22Rv1 (cell line): ENCODE measurements at regions not wholly inside any gene's neighbourhood (a gene's known extent, or its start where the extent isn't known, plus 50 kb on each side); places are given as distances from the start of the nearest gene placed in this dataset.

Experiments
- H3K27ac ChIP-seq: fragments of 450-650 bp; 2 replicates; pipeline ENCODE4 v1.5.1; 2017
- ZFX ChIP-seq: fragments of 450-650 bp; IDR thresholded peaks from 2 replicates; pipeline ENCODE4 v1.6.1; 2017; ENCODE audit warnings: antibody characterized with exemption, borderline replicate concordance
- TF ChIP-seq, protein P1 (sequence below): fragments of 450-650 bp; IDR thresholded peaks from 2 replicates; pipeline ENCODE4 v1.5.1; 2017; ENCODE audit warnings: mild to moderate bottlenecking

DNA sequence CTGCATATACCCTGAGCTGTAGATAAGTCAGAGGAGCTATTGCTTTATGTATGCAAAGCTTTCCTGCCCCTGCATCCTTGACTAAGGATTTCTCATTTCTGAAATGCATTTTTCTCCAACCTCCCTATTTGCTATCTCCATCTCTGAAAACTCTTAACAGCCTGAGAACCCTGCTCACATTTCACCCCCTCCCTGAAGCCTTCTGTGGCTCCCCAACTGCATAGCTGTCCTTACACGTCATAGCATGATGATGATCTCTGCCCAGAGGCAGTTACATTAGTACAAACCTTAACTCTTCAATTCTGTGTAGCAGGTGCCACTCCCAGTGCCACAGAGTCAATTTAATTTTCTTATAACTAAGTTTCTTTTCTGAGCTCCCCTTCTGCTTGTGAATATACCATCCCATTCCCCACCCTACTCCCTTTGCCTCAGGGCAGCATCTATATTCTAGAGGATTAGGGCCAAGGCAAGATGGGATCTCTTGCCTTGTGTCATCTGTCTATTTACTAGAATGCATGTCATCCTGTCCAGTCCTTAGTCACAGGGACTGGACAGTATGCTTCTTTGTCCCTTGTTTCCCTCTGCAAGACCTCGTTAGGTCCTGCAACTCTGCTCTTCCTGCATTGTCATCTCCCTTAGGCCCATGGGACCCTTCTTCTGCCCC, 149.7 kb upstream of the SPRY4 start:
- TF ChIP-seq, protein P1, sequence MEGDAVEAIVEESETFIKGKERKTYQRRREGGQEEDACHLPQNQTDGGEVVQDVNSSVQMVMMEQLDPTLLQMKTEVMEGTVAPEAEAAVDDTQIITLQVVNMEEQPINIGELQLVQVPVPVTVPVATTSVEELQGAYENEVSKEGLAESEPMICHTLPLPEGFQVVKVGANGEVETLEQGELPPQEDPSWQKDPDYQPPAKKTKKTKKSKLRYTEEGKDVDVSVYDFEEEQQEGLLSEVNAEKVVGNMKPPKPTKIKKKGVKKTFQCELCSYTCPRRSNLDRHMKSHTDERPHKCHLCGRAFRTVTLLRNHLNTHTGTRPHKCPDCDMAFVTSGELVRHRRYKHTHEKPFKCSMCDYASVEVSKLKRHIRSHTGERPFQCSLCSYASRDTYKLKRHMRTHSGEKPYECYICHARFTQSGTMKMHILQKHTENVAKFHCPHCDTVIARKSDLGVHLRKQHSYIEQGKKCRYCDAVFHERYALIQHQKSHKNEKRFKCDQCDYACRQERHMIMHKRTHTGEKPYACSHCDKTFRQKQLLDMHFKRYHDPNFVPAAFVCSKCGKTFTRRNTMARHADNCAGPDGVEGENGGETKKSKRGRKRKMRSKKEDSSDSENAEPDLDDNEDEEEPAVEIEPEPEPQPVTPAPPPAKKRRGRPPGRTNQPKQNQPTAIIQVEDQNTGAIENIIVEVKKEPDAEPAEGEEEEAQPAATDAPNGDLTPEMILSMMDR, result no peak
- no peak for TF ChIP-seq ZFX
- H3K27ac ChIP-seq, result no peak overlapping the region

DNA sequence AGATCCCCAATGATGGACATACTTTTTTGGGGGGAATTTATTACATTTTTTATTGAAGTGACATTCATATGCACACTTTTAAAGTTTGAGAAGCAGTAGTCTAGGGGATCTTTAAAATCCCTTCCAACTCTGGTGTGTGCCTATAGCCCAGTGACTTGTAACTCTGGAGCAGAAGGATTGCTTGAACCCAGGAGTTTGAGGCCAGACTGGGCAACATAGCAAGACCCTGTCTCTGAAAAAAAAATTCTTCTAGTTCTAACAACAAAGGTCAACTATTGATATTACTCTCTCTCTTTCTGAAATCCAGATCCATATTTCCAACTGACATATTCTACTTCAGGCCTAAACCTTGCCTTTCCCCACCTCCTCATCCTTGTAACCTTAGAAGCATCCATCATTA, 148.2 kb upstream of the SPRY4 start:
- no peak overlapping the region for H3K27ac ChIP-seq

DNA sequence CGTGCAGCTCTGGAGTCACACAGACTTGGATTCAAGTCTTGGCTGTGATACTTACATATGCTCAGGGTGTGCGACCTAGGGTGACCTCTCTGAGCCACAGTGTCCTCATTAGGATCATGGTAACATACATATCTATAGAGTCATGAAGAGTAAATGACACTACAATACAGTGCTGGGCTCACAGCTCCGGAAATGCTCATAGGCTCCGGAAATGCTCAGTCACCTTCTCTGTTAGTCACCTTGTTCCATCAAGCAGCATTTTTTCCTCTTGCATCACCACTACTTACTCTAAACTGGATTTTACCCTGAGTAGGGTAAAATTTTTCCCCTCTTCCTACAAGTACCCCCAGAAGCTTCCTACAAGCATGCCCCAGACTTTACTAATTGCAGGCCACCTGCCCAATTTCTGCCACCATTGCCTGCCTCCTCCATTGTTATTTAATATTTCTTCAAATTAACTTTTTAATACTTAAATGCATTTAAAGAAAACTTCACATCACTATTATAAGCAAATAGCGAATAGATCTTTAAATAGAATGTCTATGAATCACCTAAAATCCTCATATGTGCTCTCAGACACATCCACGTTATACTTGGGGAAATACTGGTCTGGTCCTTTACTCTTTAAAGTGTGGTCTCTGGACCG, 147.6 kb upstream of the SPRY4 start:
- no peak overlapping the region for H3K27ac ChIP-seq
- no peak for TF ChIP-seq ZFX
- TF ChIP-seq, protein P1, result no peak

More for the DNA sequence above, 148.2 kb upstream of the SPRY4 start:
- TF ChIP-seq, protein P1, result no peak
- TF ChIP-seq ZFX, result no peak

DNA sequence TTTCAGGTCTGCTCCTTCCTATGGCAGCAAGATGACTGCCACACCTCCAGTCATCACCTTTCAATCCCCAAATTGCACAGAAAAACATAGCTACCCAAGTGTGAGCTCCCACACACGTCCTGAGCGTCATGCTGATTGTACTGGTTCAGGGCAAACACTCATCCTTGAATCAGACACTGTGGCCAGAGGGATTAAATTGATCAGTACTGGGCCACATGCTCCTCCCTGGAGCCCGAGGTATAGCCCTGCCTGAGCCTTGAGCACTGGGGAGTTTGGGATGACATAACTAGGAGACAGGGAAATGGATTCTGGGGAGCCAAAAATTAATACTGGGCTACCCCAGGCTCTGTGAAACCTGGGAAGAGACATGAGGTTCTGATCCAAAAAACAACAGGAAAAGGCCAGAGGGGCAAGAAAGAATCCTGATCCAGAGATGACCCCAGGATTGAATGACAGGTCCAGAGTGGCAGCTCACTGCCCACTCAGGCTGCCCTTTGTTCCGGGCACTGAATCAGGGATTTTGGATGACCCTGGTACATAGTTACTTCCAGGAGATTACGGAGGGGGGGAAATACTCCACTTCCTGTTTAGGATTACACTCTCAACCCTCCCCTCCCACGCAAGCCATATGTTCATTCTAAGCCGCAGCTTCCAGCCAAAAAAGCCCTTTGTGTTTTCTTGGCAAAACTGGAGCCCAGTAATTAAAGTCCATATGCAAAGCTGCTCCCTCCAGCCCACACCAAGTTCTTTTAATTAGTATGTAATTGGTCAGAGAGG, 141.6 kb upstream of the SPRY4 start:
- H3K27ac ChIP-seq, result no peak overlapping the region
- TF ChIP-seq, protein P1, result no peak
- TF ChIP-seq ZFX, result no peak

GRCh38 chr5:142465476-142465875, 140.7 kb upstream of the SPRY4 start:
- TF ChIP-seq, protein P1, result no peak
- no peak for TF ChIP-seq ZFX

GRCh38 chr5:142463904-142464303, 139.1 kb upstream of the SPRY4 start:
- no peak for TF ChIP-seq ZFX
- TF ChIP-seq, protein P1, result no peak

More at GRCh38 chr5:142465476-142465875, 140.7 kb upstream of the SPRY4 start:
- no peak overlapping the region for H3K27ac ChIP-seq

More at GRCh38 chr5:142463904-142464303, 139.1 kb upstream of the SPRY4 start:
- no peak overlapping the region for H3K27ac ChIP-seq
